HL-60 (cell line): ENCODE measurements at regions not wholly inside any gene's neighbourhood (a gene's known extent, or its start where the extent isn't known, plus 50 kb on each side); places are given as distances from the start of the nearest gene placed in this dataset.

ENCODE experiments used
- DNase-seq, 2 experiments: peaks; one replicate each; pipeline ENCODE4 v3.0.0-alpha.2; 2010 to 2020; ENCODE audit warnings: low read depth in 1 of 2, low spot score in 1 of 2
- H3K27ac ChIP-seq: fragments of 250-450 bp; sonication (Bioruptor Pico); replicated peaks from 2 replicates; pipeline ENCODE4 v1.5.1; 2020; ENCODE audit warnings: mild to moderate bottlenecking, moderate library complexity
- H3K27me3 ChIP-seq: fragments of 250-450 bp; sonication (Bioruptor Pico); 2 replicates; pipeline ENCODE4 v1.5.1; 2021; ENCODE audit warnings: mild to moderate bottlenecking, moderate library complexity; ENCODE audit not compliant: insufficient read depth, poor library complexity, severe bottlenecking
- H3K4me3 ChIP-seq: replicated peaks from 2 replicates; pipeline ENCODE4 v1.5.1; 2011; ENCODE audit warnings: mild to moderate bottlenecking, control low read depth, low read length; ENCODE audit not compliant: insufficient read depth
- CTCF ChIP-seq: IDR thresholded peaks from one replicate; pipeline ENCODE4 v1.5.1; 2011; ENCODE audit warnings: low read length, control low read depth, inconsistent platforms; ENCODE audit not compliant: insufficient read depth
- GABPA ChIP-seq: IDR thresholded peaks from 2 replicates; pipeline ENCODE4 v1.6.1; 2012; ENCODE audit warnings: low read depth
- POLR2AphosphoS5 ChIP-seq: IDR thresholded peaks from 2 replicates; pipeline ENCODE4 v1.6.1; 2012; ENCODE audit warnings: low read depth
- SPI1 ChIP-seq: IDR thresholded peaks from 2 replicates; pipeline ENCODE4 v1.6.1; 2012; ENCODE audit warnings: low read depth, mild to moderate bottlenecking, borderline replicate concordance
- TF ChIP-seq, protein P1 (sequence below): IDR thresholded peaks from 2 replicates; pipeline ENCODE4 v1.6.1; 2012; ENCODE audit warnings: low read depth; ENCODE audit not compliant: insufficient replicate concordance

DNA sequence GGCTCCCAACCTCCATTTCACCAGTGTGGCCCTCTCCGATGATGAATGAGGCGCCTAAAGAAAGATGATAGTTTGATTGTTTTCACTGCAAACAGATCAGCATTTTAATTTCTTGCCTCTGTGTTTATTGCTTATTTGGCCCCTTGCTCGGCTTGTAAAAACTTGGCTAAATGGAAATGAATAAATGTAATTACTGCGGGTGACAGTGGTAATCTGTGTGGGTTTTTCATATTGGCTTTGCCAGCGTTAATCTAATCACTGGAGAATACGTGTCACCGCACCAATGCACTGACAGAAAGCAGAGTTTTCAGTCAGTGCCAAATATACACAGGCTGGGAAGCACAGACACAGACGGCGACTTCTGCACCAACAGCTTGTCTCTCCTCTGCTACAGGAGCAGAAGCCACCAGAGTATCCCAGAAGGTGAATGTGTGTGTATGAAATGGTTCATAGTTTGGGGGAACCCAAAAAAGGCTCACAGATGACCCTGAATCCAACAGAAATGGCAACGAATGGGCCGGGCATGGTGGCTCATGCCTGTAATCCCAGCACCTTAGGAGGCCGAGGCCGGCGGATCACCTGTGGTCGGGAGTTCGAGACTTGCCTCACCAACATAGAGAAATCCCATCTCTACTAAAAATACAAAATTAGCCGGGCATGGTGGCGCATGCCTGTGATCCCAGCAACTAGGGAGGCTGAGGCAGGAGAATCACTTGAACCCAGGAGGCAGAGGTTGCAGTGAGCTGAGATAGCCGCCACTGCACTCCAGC, 534.0 kb downstream of the PKHD1 start:
- Histone ChIP-seq H3K4me3 (no peak overlapping the region), H3K27me3 (no peaks in the 10 kb centered on the region), H3K27ac (no peak overlapping the region)
- no peak for DNase-seq
- TF ChIP-seq, protein P1, sequence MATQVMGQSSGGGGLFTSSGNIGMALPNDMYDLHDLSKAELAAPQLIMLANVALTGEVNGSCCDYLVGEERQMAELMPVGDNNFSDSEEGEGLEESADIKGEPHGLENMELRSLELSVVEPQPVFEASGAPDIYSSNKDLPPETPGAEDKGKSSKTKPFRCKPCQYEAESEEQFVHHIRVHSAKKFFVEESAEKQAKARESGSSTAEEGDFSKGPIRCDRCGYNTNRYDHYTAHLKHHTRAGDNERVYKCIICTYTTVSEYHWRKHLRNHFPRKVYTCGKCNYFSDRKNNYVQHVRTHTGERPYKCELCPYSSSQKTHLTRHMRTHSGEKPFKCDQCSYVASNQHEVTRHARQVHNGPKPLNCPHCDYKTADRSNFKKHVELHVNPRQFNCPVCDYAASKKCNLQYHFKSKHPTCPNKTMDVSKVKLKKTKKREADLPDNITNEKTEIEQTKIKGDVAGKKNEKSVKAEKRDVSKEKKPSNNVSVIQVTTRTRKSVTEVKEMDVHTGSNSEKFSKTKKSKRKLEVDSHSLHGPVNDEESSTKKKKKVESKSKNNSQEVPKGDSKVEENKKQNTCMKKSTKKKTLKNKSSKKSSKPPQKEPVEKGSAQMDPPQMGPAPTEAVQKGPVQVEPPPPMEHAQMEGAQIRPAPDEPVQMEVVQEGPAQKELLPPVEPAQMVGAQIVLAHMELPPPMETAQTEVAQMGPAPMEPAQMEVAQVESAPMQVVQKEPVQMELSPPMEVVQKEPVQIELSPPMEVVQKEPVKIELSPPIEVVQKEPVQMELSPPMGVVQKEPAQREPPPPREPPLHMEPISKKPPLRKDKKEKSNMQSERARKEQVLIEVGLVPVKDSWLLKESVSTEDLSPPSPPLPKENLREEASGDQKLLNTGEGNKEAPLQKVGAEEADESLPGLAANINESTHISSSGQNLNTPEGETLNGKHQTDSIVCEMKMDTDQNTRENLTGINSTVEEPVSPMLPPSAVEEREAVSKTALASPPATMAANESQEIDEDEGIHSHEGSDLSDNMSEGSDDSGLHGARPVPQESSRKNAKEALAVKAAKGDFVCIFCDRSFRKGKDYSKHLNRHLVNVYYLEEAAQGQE, result no peak

GRCh38 chr6:51554029-51554428, 533.4 kb downstream of the PKHD1 start:
- no peak overlapping the region for H3K27ac ChIP-seq
- no peaks in the 10 kb centered on the region for H3K27me3 ChIP-seq
- TF ChIP-seq CTCF, result no peak
- TF ChIP-seq, protein P1, result no peak
- no peak for TF ChIP-seq GABPA
- no peak for TF ChIP-seq POLR2AphosphoS5
- TF ChIP-seq SPI1, result no peak
- no peak for DNase-seq
- no peak overlapping the region for H3K4me3 ChIP-seq

- H3K27ac ChIP-seq, result no peak overlapping the region
- no peak overlapping the region for H3K4me3 ChIP-seq
- DNase-seq, result no peak
- H3K27me3 ChIP-seq, result no peaks in the 10 kb centered on the region
- TF ChIP-seq GABPA (no peak), SPI1 (no peak), POLR2AphosphoS5 (no peak), CTCF (no peak)
- TF ChIP-seq, protein P1, result no peak
Measured at GRCh38 chr6:51559059-51559458, 528.4 kb downstream of the PKHD1 start.
